Keratinocyte (primary cell): ENCODE measurements at regions not wholly inside any gene's neighbourhood (a gene's known extent, or its start where the extent isn't known, plus 50 kb on each side); places are given as distances from the start of the nearest gene placed in this dataset.

Experiments
- DNase-seq: peaks from one replicate; pipeline ENCODE4 v3.0.0-alpha.2; 2011; ENCODE audit warnings: low read depth, missing footprints, low spot score
- FAIRE-seq: peaks from 2 replicates; lab custom pipeline; 2011; peaks lifted over from hg19 to GRCh38; lab: Jason Lieb, UNC
- H2AFZ ChIP-seq: 2 replicates; pipeline ENCODE4 v1.6.0; 2012; ENCODE audit warnings: low read length, control low read depth, inconsistent platforms; ENCODE audit not compliant: control insufficient read depth
- H3K27ac ChIP-seq: 2 replicates; pipeline ENCODE4 v1.5.1; 2011; ENCODE audit warnings: low read length; ENCODE audit not compliant: control insufficient read depth, insufficient read depth
- H3K27me3 ChIP-seq: 3 replicates; pipeline ENCODE4 v1.6.0; 2011; ENCODE audit warnings: low read length; ENCODE audit not compliant: control insufficient read depth, insufficient read depth; ENCODE audit errors: extremely low read depth
- H3K36me3 ChIP-seq, 2 experiments: 2 replicates in 1 of 2; 3 replicates in 1 of 2; pipeline ENCODE4 v1.5.1; 2011; ENCODE audit warnings: low read length in 2 of 2, mild to moderate bottlenecking in 1 of 2; ENCODE audit not compliant: control insufficient read depth in 2 of 2, insufficient read depth in 2 of 2; ENCODE audit errors: extremely low read depth in 1 of 2
- H3K4me1 ChIP-seq: 3 replicates; pipeline ENCODE4 v1.5.1; 2011; ENCODE audit warnings: low read length; ENCODE audit not compliant: control insufficient read depth, insufficient read depth; ENCODE audit errors: extremely low read depth
- H3K4me2 ChIP-seq: 3 replicates; pipeline ENCODE4 v1.6.0; 2011; ENCODE audit warnings: low read depth, low read length; ENCODE audit not compliant: control insufficient read depth, insufficient read depth; ENCODE audit errors: extremely low read depth
- H3K4me3 ChIP-seq, 3 experiments: fragments of 200-600 bp in 1 of 3; sonication (generic) in 1 of 3; 2 replicates in 2 of 3; 3 replicates in 1 of 3; pipeline ENCODE4 v1.5.1; 2011 to 2016; ENCODE audit warnings: low read length in 3 of 3, mild to moderate bottlenecking in 3 of 3, control low read depth in 2 of 3, inconsistent platforms in 1 of 3, low read depth in 1 of 3, mixed read lengths in 1 of 3, mixed run types in 1 of 3, moderate library complexity in 1 of 3; ENCODE audit not compliant: control insufficient read depth in 2 of 3, insufficient read depth in 2 of 3; ENCODE audit errors: extremely low read depth in 1 of 3
- H3K79me2 ChIP-seq: 2 replicates; pipeline ENCODE4 v1.6.0; 2012; ENCODE audit warnings: low read length; ENCODE audit not compliant: control insufficient read depth, insufficient read depth
- H3K9ac ChIP-seq: 3 replicates; pipeline ENCODE4 v1.6.0; 2011; ENCODE audit warnings: low read length; ENCODE audit not compliant: control insufficient read depth, insufficient read depth; ENCODE audit errors: extremely low read depth
- H3K9me1 ChIP-seq: 3 replicates; pipeline ENCODE4 v1.6.0; 2011; ENCODE audit warnings: low read length; ENCODE audit not compliant: control insufficient read depth, insufficient read depth; ENCODE audit errors: extremely low read depth
- H3K9me3 ChIP-seq: 2 replicates; pipeline ENCODE4 v1.5.1; 2012; ENCODE audit warnings: low read depth, low read length; ENCODE audit not compliant: control insufficient read depth
- H4K20me1 ChIP-seq: 3 replicates; pipeline ENCODE4 v1.6.0; 2011; ENCODE audit warnings: low read length; ENCODE audit not compliant: control insufficient read depth, insufficient read depth; ENCODE audit errors: extremely low read depth
- CTCF ChIP-seq, 3 experiments: IDR thresholded peaks in 1 of 3; conservative IDR thresholded peaks in 1 of 3; optimal IDR thresholded peaks in 1 of 3; 2 replicates in 2 of 3; 3 replicates in 1 of 3; pipeline versions ENCODE3 to v1.5.1; 2011; ENCODE audit warnings: low read length in 3 of 3, mild to moderate bottlenecking in 3 of 3, moderate library complexity in 2 of 3, control low read depth in 1 of 3, inconsistent platforms in 1 of 3; ENCODE audit not compliant: insufficient read depth in 2 of 3; ENCODE audit errors: extremely low read depth in 1 of 3
- EZH2 ChIP-seq: IDR thresholded peaks from one replicate; pipeline ENCODE4 v1.6.1; 2012; ENCODE audit warnings: inconsistent platforms, mild to moderate bottlenecking, low read length, moderate library complexity
- dilution Hi-C: fragments of 300-500 bp; cut with MboI; formaldehyde crosslinking; loops from one replicate; pipeline ENCODE4 v1.7.0; 2020; ENCODE audit warnings: low sequenced_read_pairs; ENCODE audit not compliant: extremely low pct_ligation_motif_present

- H2AFZ ChIP-seq, result no peak overlapping the region
- no peak overlapping the region for H3K9ac ChIP-seq
- H3K4me3 ChIP-seq, result no peak overlapping the region
- H4K20me1 ChIP-seq, result no peaks in the 10 kb centered on the region
- no peaks in the 10 kb centered on the region for H3K27me3 ChIP-seq
- H3K9me1 ChIP-seq, result no peaks in the 10 kb centered on the region
- H3K4me1 ChIP-seq, result no peaks in the 10 kb centered on the region
- no peak for FAIRE-seq
- H3K36me3 ChIP-seq, result no peaks in the 10 kb centered on the region
- no peak overlapping the region for H3K4me2 ChIP-seq
- no peaks in the 10 kb centered on the region for H3K9me3 ChIP-seq
- DNase-seq, result no peak
- TF ChIP-seq CTCF (optimal IDR thresholded peaks at IDR 0.05 in 1 of 3, IDR thresholded peaks at IDR 0.05 in 1 of 3, conservative IDR thresholded peaks at IDR 0.05 in 1 of 3; ENCODE audit: extremely low read depth in 1 of 3, insufficient read depth in 2 of 3, low read length in 3 of 3) (no peak), EZH2 (no peak)
- dilution Hi-C loops, result no loop called here
- no peak overlapping the region for H3K27ac ChIP-seq
- no peaks in the 10 kb centered on the region for H3K79me2 ChIP-seq
These were observed 601.0 kb upstream of the ADAMTS9 start for GRCh38 chr3:65288776-65289175.

DNA sequence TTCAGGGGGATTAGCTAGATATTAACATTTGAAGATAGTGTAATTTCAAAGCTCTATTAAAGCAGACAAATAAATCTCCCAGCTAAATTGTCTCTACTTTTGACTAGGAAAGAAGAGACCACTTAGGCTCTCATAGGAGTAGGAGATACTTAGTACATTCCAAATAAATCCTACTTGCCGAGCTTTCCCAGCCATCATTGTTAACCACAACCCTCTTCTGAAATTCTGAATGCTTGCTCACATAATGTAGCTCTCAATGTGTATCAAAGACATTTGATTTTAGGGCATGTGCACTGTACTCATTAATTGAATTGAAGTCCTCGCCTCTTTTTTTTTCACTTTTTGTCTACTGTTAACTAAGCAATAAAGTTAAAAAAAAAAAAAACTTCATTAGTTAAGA lies 598.2 kb upstream of the ADAMTS9 start:
- FAIRE-seq, result no peak

More for the DNA sequence above, 598.2 kb upstream of the ADAMTS9 start:
- no peak for DNase-seq
- Histone ChIP-seq H3K36me3 (no peaks in the 10 kb centered on the region), H3K4me1 (no peaks in the 10 kb centered on the region), H3K27me3 (peaks cover 2% of the 10 kb centered on the region), H3K9me3 (no peaks in the 10 kb centered on the region), H3K4me2 (no peak overlapping the region), H2AFZ (no peak overlapping the region), H3K9ac (no peak overlapping the region), H3K79me2 (no peaks in the 10 kb centered on the region), H4K20me1 (no peaks in the 10 kb centered on the region), H3K4me3 (no peak overlapping the region), H3K9me1 (no peaks in the 10 kb centered on the region), H3K27ac (no peak overlapping the region)
- dilution Hi-C loops, result no loop called here
- TF ChIP-seq CTCF (optimal IDR thresholded peaks at IDR 0.05 in 1 of 3, IDR thresholded peaks at IDR 0.05 in 1 of 3, conservative IDR thresholded peaks at IDR 0.05 in 1 of 3; ENCODE audit: extremely low read depth in 1 of 3, insufficient read depth in 2 of 3, low read length in 3 of 3) (no peak), EZH2 (no peak)
